AG04450 (cell line): ENCODE measurements at regions not wholly inside any gene's neighbourhood (a gene's known extent, or its start where the extent isn't known, plus 50 kb on each side); places are given as distances from the start of the nearest gene placed in this dataset.

Experiments
- CTCF ChIA-PET: fragments of 300-600, 350-600 bp; formaldehyde crosslinking; extraction: SDS; loops from one replicate; lab custom pipeline; 2022; ENCODE audit warnings: antibody characterized with exemption, inconsistent platforms; lab: Charles Lee
- POLR2A ChIA-PET: fragments of 350-600 bp; formaldehyde crosslinking; extraction: SDS; loops from one replicate; lab custom pipeline; 2021; ENCODE audit warnings: antibody characterized with exemption, inconsistent platforms; lab: Yijun Ruan, JAX
- DNase-seq: peaks from one replicate; pipeline ENCODE4 v3.0.0-alpha.2; 2011; ENCODE audit warnings: low read depth, low spot score
- H3K27ac ChIP-seq: one replicate; pipeline ENCODE4 v1.5.1; 2012; ENCODE audit warnings: low read depth, low read length, control low read depth
- H3K27me3 ChIP-seq: one replicate; pipeline ENCODE4 v1.6.0; 2012; ENCODE audit warnings: low read length; ENCODE audit not compliant: control insufficient read depth, insufficient read depth
- H3K4me3 ChIP-seq: 2 replicates; pipeline ENCODE4 v1.5.1; 2011; ENCODE audit warnings: mild to moderate bottlenecking, low read depth, low read length, control low read depth
- H3K9me3 ChIP-seq: 2 replicates; pipeline ENCODE4 v1.5.1; 2012; ENCODE audit warnings: low read length; ENCODE audit not compliant: control insufficient read depth, insufficient read depth
- TF ChIP-seq, protein P1 (sequence below): IDR thresholded peaks from 2 replicates; pipeline ENCODE4 v1.5.1; 2011; ENCODE audit warnings: low read depth, low read length, control low read depth, inconsistent platforms

DNA sequence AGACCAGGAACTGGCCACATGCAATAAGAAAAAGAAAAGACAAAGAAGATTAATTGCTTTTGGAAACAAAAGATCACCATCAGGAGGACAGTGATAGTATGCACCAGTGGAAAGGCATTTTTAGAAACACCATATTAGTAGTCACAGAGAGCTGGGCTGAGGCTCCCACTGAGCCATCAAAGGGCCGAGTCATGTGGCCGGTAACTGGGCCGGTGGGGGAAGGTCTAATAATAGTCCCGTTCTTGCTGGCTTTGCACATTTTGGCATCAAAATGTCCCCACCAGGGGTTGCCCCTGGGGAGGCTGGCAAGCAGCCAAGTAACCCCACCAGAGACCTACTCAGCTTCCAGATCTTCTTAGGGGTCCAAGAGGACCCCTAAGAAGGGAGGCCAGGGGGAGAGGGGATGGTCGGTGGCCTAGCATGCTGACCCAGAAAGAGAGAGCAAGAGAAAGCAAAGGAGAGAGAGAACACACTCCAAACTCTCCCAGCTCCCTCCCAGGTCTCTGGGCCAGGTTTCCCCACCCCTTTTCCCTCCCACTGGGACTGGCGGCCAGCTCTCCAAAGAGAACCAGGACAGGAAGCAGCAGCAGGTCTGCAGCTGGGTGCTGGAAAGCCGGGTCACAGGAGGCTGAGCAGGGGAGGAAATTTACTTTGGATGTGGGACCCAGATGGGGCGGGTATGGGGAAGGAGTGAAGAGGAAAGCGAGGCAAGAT, 70.2 kb upstream of the FGFR2 start:
- TF ChIP-seq, protein P1, sequence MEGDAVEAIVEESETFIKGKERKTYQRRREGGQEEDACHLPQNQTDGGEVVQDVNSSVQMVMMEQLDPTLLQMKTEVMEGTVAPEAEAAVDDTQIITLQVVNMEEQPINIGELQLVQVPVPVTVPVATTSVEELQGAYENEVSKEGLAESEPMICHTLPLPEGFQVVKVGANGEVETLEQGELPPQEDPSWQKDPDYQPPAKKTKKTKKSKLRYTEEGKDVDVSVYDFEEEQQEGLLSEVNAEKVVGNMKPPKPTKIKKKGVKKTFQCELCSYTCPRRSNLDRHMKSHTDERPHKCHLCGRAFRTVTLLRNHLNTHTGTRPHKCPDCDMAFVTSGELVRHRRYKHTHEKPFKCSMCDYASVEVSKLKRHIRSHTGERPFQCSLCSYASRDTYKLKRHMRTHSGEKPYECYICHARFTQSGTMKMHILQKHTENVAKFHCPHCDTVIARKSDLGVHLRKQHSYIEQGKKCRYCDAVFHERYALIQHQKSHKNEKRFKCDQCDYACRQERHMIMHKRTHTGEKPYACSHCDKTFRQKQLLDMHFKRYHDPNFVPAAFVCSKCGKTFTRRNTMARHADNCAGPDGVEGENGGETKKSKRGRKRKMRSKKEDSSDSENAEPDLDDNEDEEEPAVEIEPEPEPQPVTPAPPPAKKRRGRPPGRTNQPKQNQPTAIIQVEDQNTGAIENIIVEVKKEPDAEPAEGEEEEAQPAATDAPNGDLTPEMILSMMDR: no peak
- Histone ChIP-seq H3K27me3 (no peaks in the 10 kb centered on the region), H3K4me3 (no peak overlapping the region), H3K9me3 (peaks cover 14% of the 10 kb centered on the region), H3K27ac (no peak overlapping the region)
- CTCF ChIA-PET: no interaction called here
- no peak for DNase-seq
- POLR2A ChIA-PET: no interaction called here

DNA sequence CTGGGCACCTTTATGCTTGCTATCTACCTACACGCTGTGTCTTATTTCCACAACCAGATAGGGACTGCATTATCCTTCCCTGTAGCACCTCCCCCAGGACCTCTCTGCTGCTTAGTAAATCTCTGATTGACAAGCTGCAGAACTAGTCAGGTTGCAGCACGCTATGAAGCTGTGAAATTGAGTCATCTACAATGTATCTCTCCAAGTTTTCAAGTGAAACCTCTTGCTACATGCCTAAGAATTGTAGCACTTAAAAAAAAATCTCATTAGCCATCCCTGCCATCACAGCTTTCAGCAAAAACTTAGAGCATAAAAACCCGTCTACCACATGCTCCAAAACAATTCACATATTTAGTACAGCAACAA, 69.7 kb upstream of the FGFR2 start:
- Histone ChIP-seq H3K4me3 (no peak overlapping the region), H3K27ac (no peak overlapping the region), H3K9me3 (peaks cover 15% of the 10 kb centered on the region), H3K27me3 (no peaks in the 10 kb centered on the region)
- POLR2A ChIA-PET: no interaction called here
- CTCF ChIA-PET: no interaction called here
- TF ChIP-seq, protein P1: no peak
- no peak for DNase-seq

DNA sequence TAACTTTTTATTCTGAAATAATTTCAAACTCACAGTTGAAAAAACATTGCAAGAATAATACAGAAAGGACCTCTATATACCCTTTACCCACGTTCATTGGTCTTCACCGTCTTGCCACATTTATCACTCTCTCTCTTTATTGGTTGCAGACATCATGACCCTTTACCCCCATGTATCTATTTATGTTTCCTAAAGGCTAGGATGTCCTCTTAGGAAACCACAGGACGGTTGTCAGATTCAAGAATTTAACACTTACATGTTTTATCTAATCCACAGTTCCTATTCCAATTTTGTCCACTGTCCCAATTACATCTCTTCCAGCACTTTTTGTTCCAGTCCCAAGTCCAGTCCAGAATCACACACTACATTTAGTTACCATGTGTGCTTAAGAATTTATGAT, 67.6 kb upstream of the FGFR2 start:
- no peak overlapping the region for H3K4me3 ChIP-seq
- POLR2A ChIA-PET: no interaction called here
- TF ChIP-seq, protein P1: no peak

DNA sequence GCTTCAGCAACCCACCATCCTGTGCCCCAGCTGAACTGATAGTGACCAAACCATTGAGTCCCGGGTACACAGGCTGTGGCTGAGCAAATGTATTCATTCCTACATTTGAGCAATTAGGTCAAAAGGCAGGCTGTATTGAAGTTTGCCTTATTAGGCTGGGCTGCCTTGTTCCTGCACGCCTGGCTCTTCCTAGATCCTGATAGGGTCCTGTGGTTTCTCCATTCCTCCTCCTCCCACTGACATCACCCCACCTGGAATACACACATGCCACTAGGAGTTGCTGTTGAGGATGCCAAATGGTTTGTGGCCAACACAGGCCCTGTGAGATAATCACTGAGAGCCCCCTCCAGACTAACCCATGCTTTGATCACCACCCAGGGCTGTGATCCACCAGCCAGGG, 66.4 kb upstream of the FGFR2 start:
- ChIA-PET POLR2A (no interaction called here), CTCF (no interaction called here)
- Histone ChIP-seq H3K4me3 (no peak overlapping the region), H3K27me3 (no peaks in the 10 kb centered on the region), H3K27ac (no peak overlapping the region), H3K9me3 (peaks cover 21% of the 10 kb centered on the region)
- TF ChIP-seq, protein P1: no peak
- DNase-seq: no peak

More for the DNA sequence above, 67.6 kb upstream of the FGFR2 start:
- Histone ChIP-seq H3K27ac (no peak overlapping the region), H3K27me3 (no peaks in the 10 kb centered on the region), H3K9me3 (peaks cover 24% of the 10 kb centered on the region)
- DNase-seq: no peak
- CTCF ChIA-PET: no interaction called here

DNA sequence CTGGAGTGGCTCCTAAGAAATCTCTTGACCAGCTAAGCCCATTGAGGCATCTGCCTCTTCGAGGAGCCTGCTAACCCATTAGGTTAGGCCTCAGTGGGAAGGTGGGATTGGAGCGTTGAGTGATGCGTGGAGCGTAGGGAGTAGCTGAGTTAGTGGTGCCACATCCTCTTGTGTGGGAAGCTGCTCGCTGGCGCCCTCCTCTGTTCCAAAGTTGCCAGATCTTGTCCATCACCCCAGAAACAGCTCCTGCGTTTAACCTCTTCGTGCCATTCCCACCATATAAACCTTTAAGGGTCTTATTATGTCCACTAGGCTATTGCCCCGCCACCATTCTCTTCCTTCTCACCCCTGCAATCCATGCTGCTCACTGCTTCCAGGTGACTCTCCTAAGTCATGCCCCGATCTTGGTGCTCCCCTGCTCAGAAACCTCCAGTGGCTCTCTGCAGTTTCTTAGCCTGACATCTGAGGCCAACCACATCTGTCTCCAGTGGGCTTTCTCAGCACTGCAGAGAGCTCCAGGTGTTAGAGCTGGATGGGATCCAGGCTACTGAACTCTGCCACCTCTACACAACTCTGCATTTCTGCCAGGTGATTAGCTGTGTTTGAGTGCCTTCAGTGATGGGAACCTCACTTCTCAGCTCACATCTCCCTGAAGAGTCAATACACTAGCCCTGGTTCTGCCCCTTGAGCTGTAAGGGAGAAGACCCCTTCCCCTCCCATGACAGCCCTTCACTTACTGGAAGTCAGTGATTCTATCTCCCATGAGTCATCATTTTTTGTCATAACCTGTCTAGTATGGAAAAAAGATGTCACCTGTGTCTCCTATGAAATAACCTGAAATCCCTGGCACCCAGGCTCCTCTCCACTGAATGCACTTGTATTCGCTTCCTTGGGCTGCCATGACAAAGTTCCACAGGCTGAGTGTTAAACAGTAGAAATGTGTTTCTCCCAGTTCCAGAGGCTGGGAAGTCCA, 65.0 kb upstream of the FGFR2 start:
- TF ChIP-seq, protein P1: no peak
- Histone ChIP-seq H3K9me3 (peaks cover 26% of the 10 kb centered on the region), H3K4me3 (no peak overlapping the region), H3K27ac (no peak overlapping the region), H3K27me3 (no peaks in the 10 kb centered on the region)
- CTCF ChIA-PET: no interaction called here
- POLR2A ChIA-PET: no interaction called here
- no peak for DNase-seq
